ENCODE measurements at regions not wholly inside any gene's neighbourhood (a gene's known extent, or its start where the extent isn't known, plus 50 kb on each side); places are given as distances from the start of the nearest gene placed in this dataset.

DNA sequence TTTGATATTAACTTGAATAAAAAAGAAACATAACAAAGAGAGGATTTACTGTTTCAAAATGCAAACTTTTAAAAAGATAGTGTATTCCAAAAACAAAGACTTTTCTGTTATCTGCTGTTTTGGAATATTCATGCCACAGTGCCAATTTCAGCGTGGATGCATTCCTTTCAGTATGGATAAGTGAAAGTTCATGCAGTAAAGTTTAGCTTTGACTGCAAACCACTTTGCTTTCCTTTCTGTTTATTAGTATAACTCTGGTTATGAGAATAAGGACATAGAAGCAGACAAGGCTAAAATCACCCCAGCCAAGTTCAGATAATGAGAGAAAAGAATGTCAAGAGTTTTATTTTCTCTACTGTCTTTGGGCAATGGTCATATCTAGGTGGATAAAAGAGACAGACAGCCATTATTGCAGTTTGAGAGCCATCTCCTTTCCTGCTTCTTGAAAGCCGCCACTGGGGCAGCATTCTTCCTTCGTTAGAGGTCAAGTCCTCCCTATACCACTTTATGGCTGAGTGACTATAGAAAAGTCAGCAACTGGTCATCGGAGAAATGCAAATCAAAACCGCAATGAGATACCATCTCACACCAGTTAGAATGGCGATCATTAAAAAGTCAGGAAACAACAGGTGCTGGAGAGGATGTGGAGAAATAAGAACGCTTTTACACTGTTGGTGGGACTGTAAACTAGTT, 82.4 kb upstream of the BLID start (continued):
- TF ChIP-seq, protein P1, sequence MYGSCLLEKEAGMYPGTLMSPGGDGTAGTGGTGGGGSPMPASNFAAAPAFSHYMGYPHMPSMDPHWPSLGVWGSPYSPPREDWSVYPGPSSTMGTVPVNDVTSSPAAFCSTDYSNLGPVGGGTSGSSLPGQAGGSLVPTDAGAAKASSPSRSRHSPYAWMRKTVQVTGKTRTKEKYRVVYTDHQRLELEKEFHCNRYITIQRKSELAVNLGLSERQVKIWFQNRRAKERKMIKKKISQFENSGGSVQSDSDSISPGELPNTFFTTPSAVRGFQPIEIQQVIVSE (CRISPR knock-in tag; IDR thresholded peaks at IDR 0.05; ENCODE audit: borderline replicate concordance) = no peak
- TF ChIP-seq, protein P2, sequence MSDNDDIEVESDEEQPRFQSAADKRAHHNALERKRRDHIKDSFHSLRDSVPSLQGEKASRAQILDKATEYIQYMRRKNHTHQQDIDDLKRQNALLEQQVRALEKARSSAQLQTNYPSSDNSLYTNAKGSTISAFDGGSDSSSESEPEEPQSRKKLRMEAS (CRISPR knock-in tag; IDR thresholded peaks at IDR 0.05) = no peak
- TF ChIP-seq NFE2L1 (CRISPR knock-in tag; IDR thresholded peaks at IDR 0.05) (no peak), ZNF219 (CRISPR knock-in tag; IDR thresholded peaks at IDR 0.05; ENCODE audit: borderline replicate concordance) (no peak), KAT7 (CRISPR knock-in tag; IDR thresholded peaks at IDR 0.05; ENCODE audit: borderline replicate concordance) (no peak), ELF4 (CRISPR knock-in tag; IDR thresholded peaks at IDR 0.05; ENCODE audit: low read depth) (no peak), ZNF263 (CRISPR knock-in tag; IDR thresholded peaks at IDR 0.05; ENCODE audit: low read depth) (no peak), NR2C2 (CRISPR knock-in tag; IDR thresholded peaks at IDR 0.05) (no peak), MXD4 (CRISPR knock-in tag; IDR thresholded peaks at IDR 0.05; ENCODE audit: borderline replicate concordance) (no peak)
- TF ChIP-seq, protein P3, sequence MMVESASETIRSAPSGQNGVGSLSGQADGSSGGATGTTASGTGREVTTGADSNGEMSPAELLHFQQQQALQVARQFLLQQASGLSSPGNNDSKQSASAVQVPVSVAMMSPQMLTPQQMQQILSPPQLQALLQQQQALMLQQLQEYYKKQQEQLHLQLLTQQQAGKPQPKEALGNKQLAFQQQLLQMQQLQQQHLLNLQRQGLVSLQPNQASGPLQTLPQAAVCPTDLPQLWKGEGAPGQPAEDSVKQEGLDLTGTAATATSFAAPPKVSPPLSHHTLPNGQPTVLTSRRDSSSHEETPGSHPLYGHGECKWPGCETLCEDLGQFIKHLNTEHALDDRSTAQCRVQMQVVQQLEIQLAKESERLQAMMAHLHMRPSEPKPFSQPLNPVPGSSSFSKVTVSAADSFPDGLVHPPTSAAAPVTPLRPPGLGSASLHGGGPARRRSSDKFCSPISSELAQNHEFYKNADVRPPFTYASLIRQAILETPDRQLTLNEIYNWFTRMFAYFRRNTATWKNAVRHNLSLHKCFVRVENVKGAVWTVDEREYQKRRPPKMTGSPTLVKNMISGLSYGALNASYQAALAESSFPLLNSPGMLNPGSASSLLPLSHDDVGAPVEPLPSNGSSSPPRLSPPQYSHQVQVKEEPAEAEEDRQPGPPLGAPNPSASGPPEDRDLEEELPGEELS (CRISPR knock-in tag; IDR thresholded peaks at IDR 0.05) = no peak
- TF ChIP-seq, protein P4, sequence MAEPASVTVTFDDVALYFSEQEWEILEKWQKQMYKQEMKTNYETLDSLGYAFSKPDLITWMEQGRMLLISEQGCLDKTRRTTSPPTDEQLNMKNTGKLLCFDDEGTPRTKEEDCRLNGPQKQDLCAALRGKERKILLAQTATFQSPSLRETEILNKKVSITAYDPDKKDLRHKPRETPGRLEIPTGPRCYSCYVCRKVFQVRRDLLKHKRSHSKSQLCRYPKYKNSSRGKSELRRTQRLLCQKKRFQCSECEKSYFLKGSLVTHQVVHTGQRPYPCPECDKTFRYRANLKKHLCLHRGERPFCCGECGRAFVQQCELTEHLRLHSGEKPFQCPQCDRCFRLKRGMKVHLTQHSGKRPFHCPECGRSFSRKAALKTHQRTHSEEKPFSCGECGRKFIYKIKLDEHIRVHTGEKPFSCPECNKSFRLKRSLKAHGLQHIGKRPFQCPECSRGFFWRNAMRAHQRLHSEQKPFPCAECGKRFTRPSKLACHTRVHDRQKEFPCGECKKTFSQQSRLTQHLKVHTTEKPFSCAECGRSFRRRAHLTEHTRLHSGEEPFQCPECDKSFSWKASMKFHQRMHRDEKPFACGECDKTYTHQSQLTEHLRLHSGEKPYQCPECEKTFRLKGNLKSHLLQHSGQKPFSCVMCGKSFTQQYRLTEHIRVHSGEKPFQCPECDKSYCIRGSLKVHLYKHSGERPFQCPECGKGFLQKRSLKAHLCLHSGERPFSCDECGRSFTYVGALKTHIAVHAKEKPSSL (CRISPR knock-in tag; conservative IDR thresholded peaks at IDR 0.05) = no peak
- TF ChIP-seq, protein P5, sequence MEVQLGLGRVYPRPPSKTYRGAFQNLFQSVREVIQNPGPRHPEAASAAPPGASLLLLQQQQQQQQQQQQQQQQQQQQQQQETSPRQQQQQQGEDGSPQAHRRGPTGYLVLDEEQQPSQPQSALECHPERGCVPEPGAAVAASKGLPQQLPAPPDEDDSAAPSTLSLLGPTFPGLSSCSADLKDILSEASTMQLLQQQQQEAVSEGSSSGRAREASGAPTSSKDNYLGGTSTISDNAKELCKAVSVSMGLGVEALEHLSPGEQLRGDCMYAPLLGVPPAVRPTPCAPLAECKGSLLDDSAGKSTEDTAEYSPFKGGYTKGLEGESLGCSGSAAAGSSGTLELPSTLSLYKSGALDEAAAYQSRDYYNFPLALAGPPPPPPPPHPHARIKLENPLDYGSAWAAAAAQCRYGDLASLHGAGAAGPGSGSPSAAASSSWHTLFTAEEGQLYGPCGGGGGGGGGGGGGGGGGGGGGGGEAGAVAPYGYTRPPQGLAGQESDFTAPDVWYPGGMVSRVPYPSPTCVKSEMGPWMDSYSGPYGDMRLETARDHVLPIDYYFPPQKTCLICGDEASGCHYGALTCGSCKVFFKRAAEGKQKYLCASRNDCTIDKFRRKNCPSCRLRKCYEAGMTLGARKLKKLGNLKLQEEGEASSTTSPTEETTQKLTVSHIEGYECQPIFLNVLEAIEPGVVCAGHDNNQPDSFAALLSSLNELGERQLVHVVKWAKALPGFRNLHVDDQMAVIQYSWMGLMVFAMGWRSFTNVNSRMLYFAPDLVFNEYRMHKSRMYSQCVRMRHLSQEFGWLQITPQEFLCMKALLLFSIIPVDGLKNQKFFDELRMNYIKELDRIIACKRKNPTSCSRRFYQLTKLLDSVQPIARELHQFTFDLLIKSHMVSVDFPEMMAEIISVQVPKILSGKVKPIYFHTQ (CRISPR knock-in tag; IDR thresholded peaks at IDR 0.05) = no peak
- TF ChIP-seq, protein P6, sequence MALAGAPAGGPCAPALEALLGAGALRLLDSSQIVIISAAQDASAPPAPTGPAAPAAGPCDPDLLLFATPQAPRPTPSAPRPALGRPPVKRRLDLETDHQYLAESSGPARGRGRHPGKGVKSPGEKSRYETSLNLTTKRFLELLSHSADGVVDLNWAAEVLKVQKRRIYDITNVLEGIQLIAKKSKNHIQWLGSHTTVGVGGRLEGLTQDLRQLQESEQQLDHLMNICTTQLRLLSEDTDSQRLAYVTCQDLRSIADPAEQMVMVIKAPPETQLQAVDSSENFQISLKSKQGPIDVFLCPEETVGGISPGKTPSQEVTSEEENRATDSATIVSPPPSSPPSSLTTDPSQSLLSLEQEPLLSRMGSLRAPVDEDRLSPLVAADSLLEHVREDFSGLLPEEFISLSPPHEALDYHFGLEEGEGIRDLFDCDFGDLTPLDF (CRISPR knock-in tag; IDR thresholded peaks at IDR 0.05) = no peak

DNA sequence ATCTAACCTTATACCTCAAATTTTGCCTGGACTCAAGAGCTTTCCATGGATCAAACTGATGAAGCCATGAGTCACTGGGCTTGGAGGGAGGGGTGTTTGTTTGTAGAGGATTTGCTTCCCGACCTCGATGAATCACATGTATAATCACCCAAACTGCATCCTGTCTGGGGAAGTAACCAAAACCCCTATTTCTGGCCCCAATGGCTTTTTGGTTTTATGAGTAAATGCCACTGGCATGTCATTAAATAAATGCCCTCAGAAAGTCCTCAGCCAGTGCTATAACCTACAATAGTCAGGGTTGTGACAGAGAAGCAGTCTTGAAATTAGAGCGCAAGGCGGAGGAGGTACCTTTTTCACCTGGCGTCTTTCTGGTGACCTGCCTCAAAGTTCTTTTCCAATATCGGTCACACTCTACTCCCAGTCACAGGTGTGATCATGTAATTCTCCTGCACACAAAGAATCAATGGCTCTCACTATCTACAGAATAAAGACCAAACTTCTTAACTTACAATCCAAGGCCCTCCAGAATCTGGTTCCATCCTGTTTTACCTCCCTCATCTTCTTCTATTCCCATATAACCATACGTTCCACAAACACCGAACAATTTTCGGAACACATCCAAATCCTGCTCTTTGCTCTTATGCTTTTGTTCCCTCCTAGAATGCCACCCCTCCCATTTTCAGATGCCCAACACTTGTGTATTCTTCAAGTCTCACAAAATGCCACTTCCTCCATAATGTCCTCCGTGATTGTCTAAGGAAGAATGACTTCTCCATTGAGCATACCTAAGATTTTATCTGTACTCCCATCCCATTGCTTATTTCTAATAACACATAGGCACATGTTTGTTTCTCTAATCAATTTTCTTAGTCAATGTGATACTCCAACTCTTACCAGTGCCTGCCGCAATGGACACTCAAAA, 81.3 kb upstream of the BLID start:
- Mint-ChIP-seq H3K4me1 (peaks cover under 1% of the 10 kb centered on the region), H3K4me3 (no peak overlapping the region)
- POLR2A ChIA-PET = no interaction called here
- TF ChIP-seq, protein P7, sequence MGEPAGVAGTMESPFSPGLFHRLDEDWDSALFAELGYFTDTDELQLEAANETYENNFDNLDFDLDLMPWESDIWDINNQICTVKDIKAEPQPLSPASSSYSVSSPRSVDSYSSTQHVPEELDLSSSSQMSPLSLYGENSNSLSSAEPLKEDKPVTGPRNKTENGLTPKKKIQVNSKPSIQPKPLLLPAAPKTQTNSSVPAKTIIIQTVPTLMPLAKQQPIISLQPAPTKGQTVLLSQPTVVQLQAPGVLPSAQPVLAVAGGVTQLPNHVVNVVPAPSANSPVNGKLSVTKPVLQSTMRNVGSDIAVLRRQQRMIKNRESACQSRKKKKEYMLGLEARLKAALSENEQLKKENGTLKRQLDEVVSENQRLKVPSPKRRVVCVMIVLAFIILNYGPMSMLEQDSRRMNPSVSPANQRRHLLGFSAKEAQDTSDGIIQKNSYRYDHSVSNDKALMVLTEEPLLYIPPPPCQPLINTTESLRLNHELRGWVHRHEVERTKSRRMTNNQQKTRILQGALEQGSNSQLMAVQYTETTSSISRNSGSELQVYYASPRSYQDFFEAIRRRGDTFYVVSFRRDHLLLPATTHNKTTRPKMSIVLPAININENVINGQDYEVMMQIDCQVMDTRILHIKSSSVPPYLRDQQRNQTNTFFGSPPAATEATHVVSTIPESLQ (CRISPR knock-in tag; IDR thresholded peaks at IDR 0.05) = no peak
- TF ChIP-seq NFATC4 (CRISPR knock-in tag; IDR thresholded peaks at IDR 0.05) = no peak
- TF ChIP-seq, protein P4 (CRISPR knock-in tag; conservative IDR thresholded peaks at IDR 0.05) = no peak
- TF ChIP-seq, protein P1 (CRISPR knock-in tag; IDR thresholded peaks at IDR 0.05; ENCODE audit: borderline replicate concordance) = no peak
- TF ChIP-seq, protein P3 (CRISPR knock-in tag; IDR thresholded peaks at IDR 0.05) = no peak

More for the DNA sequence above, 81.3 kb upstream of the BLID start:
- no peaks in the 10 kb centered on the region for H3K27me3 Mint-ChIP-seq (ENCODE audit: low read depth)
- no peak for DNase-seq (ENCODE audit: low spot score)
- H3K36me3 Mint-ChIP-seq = no peaks in the 10 kb centered on the region
- no peak for ATAC-seq
- no peaks in the 10 kb centered on the region; the same call in 1 of the 2 replicates for H3K9me3 Mint-ChIP-seq
- CTCF ChIA-PET = no interaction called here
- H3K27ac Mint-ChIP-seq = no peak overlapping the region

All from WTC11 (cell line).